Endodermal cell (in vitro differentiated cells): ENCODE measurements at regions not wholly inside any gene's neighbourhood (a gene's known extent, or its start where the extent isn't known, plus 50 kb on each side); places are given as distances from the start of the nearest gene placed in this dataset.

ENCODE experiments used
- DNase-seq: peaks from one replicate; pipeline ENCODE4 v3.0.0-alpha.2; 2017
- H3K27ac ChIP-seq: 2 replicates; pipeline ENCODE4 v1.5.1; 2013; ENCODE audit warnings: mild to moderate bottlenecking, low read depth, low read length, moderate library complexity
- H3K27me3 ChIP-seq: 2 replicates; pipeline ENCODE4 v1.6.1; 2013; ENCODE audit warnings: mild to moderate bottlenecking, low read length, moderate library complexity; ENCODE audit not compliant: insufficient read depth, control insufficient read depth, poor library complexity, severe bottlenecking
- H3K36me3 ChIP-seq: 2 replicates; pipeline ENCODE4 v1.7.0; 2013; ENCODE audit warnings: mild to moderate bottlenecking, low read length, moderate library complexity; ENCODE audit not compliant: control insufficient read depth, insufficient read depth
- H3K4me1 ChIP-seq: one replicate; pipeline ENCODE4 v1.7.0; 2013; ENCODE audit warnings: low read length; ENCODE audit not compliant: control insufficient read depth, insufficient read depth
- H3K4me3 ChIP-seq: 2 replicates; pipeline ENCODE4 v1.5.1; 2013; ENCODE audit warnings: mild to moderate bottlenecking, low read length, moderate library complexity
- H3K9ac ChIP-seq: 2 replicates; pipeline ENCODE4 v1.6.1; 2013; ENCODE audit warnings: mild to moderate bottlenecking, low read length, moderate library complexity; ENCODE audit not compliant: poor library complexity, severe bottlenecking; ENCODE audit errors: extremely low read depth
- H3K9me3 ChIP-seq: 2 replicates; pipeline ENCODE4 v1.6.1; 2013; ENCODE audit warnings: mild to moderate bottlenecking, low read length, moderate library complexity; ENCODE audit not compliant: control insufficient read depth
- H3K27ac Mint-ChIP-seq: 2 replicates; pipeline ENCODE4 v1.8.0; 2020; ENCODE audit warnings: mixed read lengths
- H3K27me3 Mint-ChIP-seq: 2 replicates; pipeline ENCODE4 v1.8.0; 2021; ENCODE audit warnings: mild to moderate bottlenecking, mixed read lengths; ENCODE audit not compliant: insufficient read depth
- H3K36me3 Mint-ChIP-seq: 2 replicates; pipeline ENCODE4 v1.8.0; 2020; ENCODE audit warnings: low read depth, mixed read lengths
- H3K4me1 Mint-ChIP-seq: 2 replicates; pipeline ENCODE4 v1.8.0; 2020; ENCODE audit warnings: mixed read lengths
- H3K4me3 Mint-ChIP-seq: 2 replicates; pipeline ENCODE4 v1.8.0; 2020; ENCODE audit warnings: mild to moderate bottlenecking, moderate library complexity, mixed read lengths
- H3K9me3 Mint-ChIP-seq: 2 replicates; pipeline ENCODE4 v1.8.0; 2020; ENCODE audit warnings: mild to moderate bottlenecking, mixed read lengths
- CTCF ChIP-seq: fragments of 200-600 bp; sonication (generic); conservative IDR thresholded peaks from 2 replicates; pipeline ENCODE4 v1.5.0; 2021; ENCODE audit warnings: antibody characterized with exemption, mild to moderate bottlenecking
- WGBS, 2 experiments: methylation state at CpG; one replicate each; pipeline versions ENCODE4 v1.1.5 to v1.1.7; 2013; ENCODE audit warnings: missing lambda C conversion rate in 2 of 2, mixed read lengths in 1 of 2; ENCODE audit not compliant: insufficient coverage in 1 of 2, insufficient read length in 1 of 2; 5-methylcytosine and 5-hydroxymethylcytosine counted together

DNA sequence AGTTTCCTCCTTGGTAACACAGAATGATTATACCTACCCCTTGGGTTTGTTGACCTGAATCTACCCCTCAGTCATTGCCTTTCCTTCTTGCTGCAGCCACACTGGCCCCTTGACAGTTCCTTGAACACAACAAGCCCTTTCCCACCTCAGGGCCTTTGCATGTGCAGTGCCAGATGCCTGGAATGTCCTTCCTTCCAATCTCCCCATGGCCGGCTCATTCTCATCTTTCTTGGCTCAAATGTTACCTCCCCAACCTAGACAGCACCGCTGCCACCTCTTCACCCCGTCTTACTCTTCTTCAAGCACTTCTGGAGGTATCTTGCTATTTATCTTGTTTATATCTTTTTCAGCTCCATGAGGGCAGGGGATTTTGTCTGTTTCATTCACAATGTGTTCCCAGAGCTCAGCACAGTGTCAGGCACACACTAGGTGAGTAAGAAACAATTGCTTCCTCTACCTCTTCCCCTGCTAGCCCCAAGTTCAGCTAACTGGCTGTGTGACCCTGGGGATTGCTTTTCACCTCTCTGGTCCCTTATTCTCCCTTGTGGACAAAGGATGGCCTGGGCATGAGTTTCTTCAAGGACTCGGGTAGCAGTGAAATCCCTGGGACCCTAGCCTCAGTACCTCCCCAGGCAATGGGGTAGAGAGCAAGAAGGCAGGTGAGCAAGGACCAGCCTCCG is 121.5 kb downstream of the CEBPB start:
- H3K4me3 Mint-ChIP-seq = no peak overlapping the region
- no peaks in the 10 kb centered on the region for H3K27me3 Mint-ChIP-seq
- Histone ChIP-seq H3K36me3 (no peaks in the 10 kb centered on the region), H3K4me1 (no peaks in the 10 kb centered on the region), H3K27ac (no peak overlapping the region), H3K9ac (no peak overlapping the region), H3K27me3 (no peaks in the 10 kb centered on the region), H3K4me3 (no peak overlapping the region), H3K9me3 (no peaks in the 10 kb centered on the region)
- no peak overlapping the region for H3K27ac Mint-ChIP-seq
- peak; percentile 30 for DNase-seq
- TF ChIP-seq CTCF = no peak
- H3K36me3 Mint-ChIP-seq = no peaks in the 10 kb centered on the region
- peaks cover 3% of the 10 kb centered on the region for H3K4me1 Mint-ChIP-seq
- no peaks in the 10 kb centered on the region for H3K9me3 Mint-ChIP-seq
- WGBS, 2 experiments = 93% methylated on average over 5 of the region's 5 CpGs; no CpG with 5 or more reads in 1 of the 2 experiments

GRCh38 chr20:50312682-50313521 is 122.3 kb downstream of the CEBPB start:
- Mint-ChIP-seq H3K27me3 (no peaks in the 10 kb centered on the region), H3K4me1 (peaks cover 8% of the 10 kb centered on the region), H3K9me3 (no peaks in the 10 kb centered on the region), H3K4me3 (no peak overlapping the region), H3K27ac (no peak overlapping the region), H3K36me3 (no peaks in the 10 kb centered on the region)
- TF ChIP-seq CTCF = no peak
- peak; percentile 39 for DNase-seq
- Histone ChIP-seq H3K4me3 (no peak overlapping the region), H3K9me3 (no peaks in the 10 kb centered on the region), H3K36me3 (no peaks in the 10 kb centered on the region), H3K4me1 (no peaks in the 10 kb centered on the region), H3K27me3 (no peaks in the 10 kb centered on the region), H3K27ac (no peak overlapping the region), H3K9ac (no peak overlapping the region)
- WGBS, 2 experiments = 92 to 94% methylated on average over 4 to 16 of the region's 16 CpGs

DNA sequence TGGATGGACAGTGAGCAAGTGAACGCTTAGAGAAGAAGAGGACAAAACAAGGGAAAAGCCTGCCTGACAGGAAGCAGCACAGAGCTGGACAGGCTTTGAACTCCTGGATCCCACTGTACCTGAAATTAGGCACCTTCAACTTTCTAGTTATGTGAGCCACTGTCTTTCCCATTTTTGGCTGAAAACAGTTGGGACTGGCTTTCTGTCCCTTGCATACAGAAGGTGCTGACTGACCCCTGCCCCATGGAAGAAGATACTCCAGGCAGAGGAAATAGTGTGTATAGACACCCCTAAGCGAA is 122.8 kb downstream of the CEBPB start:
- no peaks in the 10 kb centered on the region for H3K36me3 Mint-ChIP-seq
- Histone ChIP-seq H3K27me3 (no peaks in the 10 kb centered on the region), H3K9ac (no peak overlapping the region), H3K36me3 (no peaks in the 10 kb centered on the region), H3K9me3 (no peaks in the 10 kb centered on the region), H3K27ac (peak overlapping the region; percentile 54), H3K4me3 (no peak overlapping the region), H3K4me1 (no peaks in the 10 kb centered on the region)
- H3K4me1 Mint-ChIP-seq = peaks cover 8% of the 10 kb centered on the region
- H3K27ac Mint-ChIP-seq = no peak overlapping the region
- 94 to 100% methylated on average over 2 of the region's 2 CpGs for WGBS, 2 experiments
- peak; percentile 28 for DNase-seq
- no peaks in the 10 kb centered on the region for H3K27me3 Mint-ChIP-seq
- H3K9me3 Mint-ChIP-seq = no peaks in the 10 kb centered on the region
- no peak for TF ChIP-seq CTCF
- H3K4me3 Mint-ChIP-seq = no peak overlapping the region
